ENCODE measurements at regions not wholly inside any gene's neighbourhood (a gene's known extent, or its start where the extent isn't known, plus 50 kb on each side); places are given as distances from the start of the nearest gene placed in this dataset.
"Not testable (repeated sequence)": the region's sequence is repeated elsewhere in the genome, so short reads cannot be mapped to it uniquely, and the experiment has no call there.

- DNase-seq, result no peak
These were observed 293.5 kb downstream of the LTN1 start for GRCh38 chr21:28699186-28699585.

GRCh38 chr21:28696844-28697410 lies 295.8 kb downstream of the LTN1 start:
- DNase-seq, result no peak

GRCh38 chr21:28693476-28693875 lies 299.2 kb downstream of the LTN1 start:
- DNase-seq, result no peak

- DNase-seq, result no peak
These were observed 302.5 kb downstream of the LTN1 start for GRCh38 chr21:28690196-28690595.

GRCh38 chr21:28688381-28688780 lies 304.3 kb downstream of the LTN1 start:
- no peak for DNase-seq

- DNase-seq, result no peak
These were observed 305.1 kb downstream of the LTN1 start for GRCh38 chr21:28687586-28687985.

GRCh38 chr21:28683982-28684752 lies 308.5 kb downstream of the LTN1 start:
- DNase-seq, result no peak

GRCh38 chr21:28682884-28683283 lies 309.8 kb downstream of the LTN1 start:
- not testable (repeated sequence) for DNase-seq

- DNase-seq, result not testable (repeated sequence)
These were observed 315.6 kb downstream of the LTN1 start for GRCh38 chr21:28677096-28677495.

GRCh38 chr21:28675331-28676041 lies 317.2 kb downstream of the LTN1 start:
- no peak for DNase-seq

- no peak for DNase-seq
These were observed 317.9 kb downstream of the LTN1 start for GRCh38 chr21:28674763-28675162.

GRCh38 chr21:28671549-28672195 lies 321.0 kb downstream of the LTN1 start:
- no peak for DNase-seq

- no peak for DNase-seq
These were observed 322.6 kb downstream of the LTN1 start for GRCh38 chr21:28669971-28670653.

GRCh38 chr21:28669321-28669720 lies 323.4 kb downstream of the LTN1 start:
- no peak for DNase-seq

- DNase-seq, result no peak
These were observed 328.9 kb downstream of the LTN1 start for GRCh38 chr21:28663754-28664153.

GRCh38 chr21:28663111-28663693 lies 329.5 kb downstream of the LTN1 start:
- DNase-seq, result no peak

GRCh38 chr21:28657566-28657965 lies 335.1 kb downstream of the LTN1 start:
- DNase-seq, result no peak

- no peak for DNase-seq
These were observed 337.2 kb downstream of the LTN1 start for GRCh38 chr21:28655471-28655870.

GRCh38 chr21:28654406-28654805 lies 338.3 kb downstream of the LTN1 start:
- no peak for DNase-seq

GRCh38 chr21:28644762-28645161 lies 347.9 kb downstream of the LTN1 start:
- no peak for DNase-seq

- DNase-seq, result no peak
These were observed 349.8 kb downstream of the LTN1 start for GRCh38 chr21:28642891-28643290.

GRCh38 chr21:28641731-28642130 lies 350.9 kb downstream of the LTN1 start:
- no peak for DNase-seq

GRCh38 chr21:28640326-28640725 lies 352.4 kb downstream of the LTN1 start:
- DNase-seq, result no peak
